Testis (tissue), 2 donors: ENCODE measurements at regions not wholly inside any gene's neighbourhood (a gene's known extent, or its start where the extent isn't known, plus 50 kb on each side); places are given as distances from the start of the nearest gene placed in this dataset.

ENCODE experiments used
- CTCF ChIP-seq, 3 experiments: fragments of 450-650 bp in 2 of 3; fragments of 200-600 bp in 1 of 3; sonication (generic) in 1 of 3; IDR thresholded peaks; one replicate each; pipeline ENCODE4 v1.5.1; 2016 to 2019; ENCODE audit warnings: antibody characterized with exemption in 3 of 3, mild to moderate bottlenecking in 2 of 3, moderate library complexity in 1 of 3
- POLR2A ChIP-seq: fragments of 450-650 bp; IDR thresholded peaks from one replicate; pipeline ENCODE4 v1.6.1; 2017; ENCODE audit warnings: antibody characterized with exemption, mild to moderate bottlenecking, moderate library complexity

- no peak for TF ChIP-seq CTCF (IDR thresholded peaks at IDR 0.05)
- TF ChIP-seq POLR2A = no peak
Measured at GRCh38 chr16:65816556-65816955, 549.9 kb upstream of the CDH5 start.
